ENCODE measurements at regions not wholly inside any gene's neighbourhood (a gene's known extent, or its start where the extent isn't known, plus 50 kb on each side); places are given as distances from the start of the nearest gene placed in this dataset.

DNA sequence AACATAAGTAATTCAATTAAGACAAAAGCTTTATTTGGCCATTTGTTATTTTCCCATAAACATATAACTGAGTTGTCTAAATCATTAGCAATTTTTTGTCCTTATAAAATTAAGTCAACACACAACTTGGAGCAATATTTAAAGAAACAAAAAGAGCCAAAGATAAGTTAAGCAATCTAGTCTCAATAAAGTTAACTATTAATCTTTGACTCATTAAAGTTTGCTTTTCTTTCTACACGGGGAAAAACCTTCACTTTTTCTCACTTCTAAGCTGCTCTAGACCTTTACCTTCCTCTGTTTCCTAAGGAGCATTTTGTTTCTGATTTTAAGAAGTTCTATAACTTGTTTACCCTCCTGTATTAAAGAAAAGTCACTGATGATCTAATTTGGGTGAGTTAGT, 867.1 kb upstream of the PHF14 start:
- no peak overlapping the region for H3K27ac Mint-ChIP-seq
- no peak overlapping the region for H3K4me3 Mint-ChIP-seq
- TF ChIP-seq, protein P1, sequence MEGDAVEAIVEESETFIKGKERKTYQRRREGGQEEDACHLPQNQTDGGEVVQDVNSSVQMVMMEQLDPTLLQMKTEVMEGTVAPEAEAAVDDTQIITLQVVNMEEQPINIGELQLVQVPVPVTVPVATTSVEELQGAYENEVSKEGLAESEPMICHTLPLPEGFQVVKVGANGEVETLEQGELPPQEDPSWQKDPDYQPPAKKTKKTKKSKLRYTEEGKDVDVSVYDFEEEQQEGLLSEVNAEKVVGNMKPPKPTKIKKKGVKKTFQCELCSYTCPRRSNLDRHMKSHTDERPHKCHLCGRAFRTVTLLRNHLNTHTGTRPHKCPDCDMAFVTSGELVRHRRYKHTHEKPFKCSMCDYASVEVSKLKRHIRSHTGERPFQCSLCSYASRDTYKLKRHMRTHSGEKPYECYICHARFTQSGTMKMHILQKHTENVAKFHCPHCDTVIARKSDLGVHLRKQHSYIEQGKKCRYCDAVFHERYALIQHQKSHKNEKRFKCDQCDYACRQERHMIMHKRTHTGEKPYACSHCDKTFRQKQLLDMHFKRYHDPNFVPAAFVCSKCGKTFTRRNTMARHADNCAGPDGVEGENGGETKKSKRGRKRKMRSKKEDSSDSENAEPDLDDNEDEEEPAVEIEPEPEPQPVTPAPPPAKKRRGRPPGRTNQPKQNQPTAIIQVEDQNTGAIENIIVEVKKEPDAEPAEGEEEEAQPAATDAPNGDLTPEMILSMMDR (IDR thresholded peaks at IDR 0.05; ENCODE audit: unreplicated experiment in 3 of 3), result no peak
- no peaks in the 10 kb centered on the region for H3K4me1 Mint-ChIP-seq
- no peaks in the 10 kb centered on the region for H3K27me3 Mint-ChIP-seq (ENCODE audit: low read depth)
- H3K9me3 Mint-ChIP-seq, result no peaks in the 10 kb centered on the region
- no peaks in the 10 kb centered on the region for H3K36me3 Mint-ChIP-seq (ENCODE audit: low read depth)

- Mint-ChIP-seq H3K9me3 (no peaks in the 10 kb centered on the region), H3K27ac (no peak overlapping the region), H3K27me3 (ENCODE audit: low read depth) (no peaks in the 10 kb centered on the region), H3K4me1 (peaks cover 2% of the 10 kb centered on the region), H3K4me3 (no peak overlapping the region), H3K36me3 (ENCODE audit: low read depth) (no peaks in the 10 kb centered on the region)
- TF ChIP-seq, protein P1 (IDR thresholded peaks at IDR 0.05; ENCODE audit: unreplicated experiment in 3 of 3), result no peak
These were observed 857.2 kb upstream of the PHF14 start for GRCh38 chr7:10116511-10116910.

DNA sequence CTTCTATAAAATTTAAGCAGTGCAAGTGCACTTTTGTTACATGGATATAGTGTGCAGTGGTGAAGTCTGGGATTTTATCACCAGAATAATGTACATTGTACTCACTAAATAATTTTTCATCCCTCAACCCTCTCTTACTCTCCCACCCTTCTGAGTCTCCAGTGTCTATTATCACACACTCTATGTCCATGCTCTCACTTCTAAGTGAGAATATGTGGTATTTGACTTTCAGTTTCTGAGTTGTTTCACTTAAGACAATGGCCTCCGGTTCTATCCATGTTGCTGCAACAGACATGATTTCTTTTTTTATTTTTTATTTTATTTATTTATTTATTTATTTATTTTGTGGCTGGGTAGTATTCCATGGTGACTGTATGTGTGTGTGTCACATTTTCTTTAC, 855.9 kb upstream of the PHF14 start:
- Mint-ChIP-seq H3K27ac (no peak overlapping the region), H3K36me3 (ENCODE audit: low read depth) (no peaks in the 10 kb centered on the region), H3K27me3 (ENCODE audit: low read depth) (no peaks in the 10 kb centered on the region), H3K4me1 (peaks cover 15% of the 10 kb centered on the region), H3K9me3 (no peaks in the 10 kb centered on the region), H3K4me3 (no peak overlapping the region)
- TF ChIP-seq, protein P1 (IDR thresholded peaks at IDR 0.05; ENCODE audit: unreplicated experiment in 3 of 3), result no peak

GRCh38 chr7:10120936-10121335, 852.7 kb upstream of the PHF14 start:
- TF ChIP-seq, protein P1 (IDR thresholded peaks at IDR 0.05; ENCODE audit: unreplicated experiment in 3 of 3), result no peak
- Mint-ChIP-seq H3K4me3 (no peak overlapping the region), H3K9me3 (no peaks in the 10 kb centered on the region), H3K27ac (no peak overlapping the region), H3K4me1 (peaks cover 18% of the 10 kb centered on the region), H3K27me3 (ENCODE audit: low read depth) (no peaks in the 10 kb centered on the region), H3K36me3 (ENCODE audit: low read depth) (no peaks in the 10 kb centered on the region)

DNA sequence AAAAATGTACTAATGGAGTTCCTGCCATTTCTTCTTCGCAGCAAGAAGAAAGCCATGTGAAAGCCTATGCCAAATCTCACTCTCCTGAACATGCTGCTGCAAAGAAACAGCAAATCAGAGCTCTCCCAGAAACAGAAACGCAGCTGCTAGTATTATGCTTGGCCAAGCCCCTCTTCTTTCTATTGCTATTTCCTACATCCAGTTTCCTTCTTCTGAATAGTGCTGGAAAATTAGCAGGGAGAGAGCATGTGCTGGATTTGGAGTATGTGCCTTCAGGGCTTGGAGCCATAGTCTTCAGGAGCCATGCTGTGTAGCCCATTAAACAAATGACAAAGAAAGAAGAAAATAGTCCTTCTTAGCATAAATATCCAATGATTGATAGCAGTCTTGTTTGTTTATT, 852.0 kb upstream of the PHF14 start:
- TF ChIP-seq, protein P1 (IDR thresholded peaks at IDR 0.05; ENCODE audit: unreplicated experiment in 3 of 3), result no peak
- H3K4me1 Mint-ChIP-seq, result peaks cover 18% of the 10 kb centered on the region
- H3K27me3 Mint-ChIP-seq (ENCODE audit: low read depth), result no peaks in the 10 kb centered on the region
- no peaks in the 10 kb centered on the region for H3K9me3 Mint-ChIP-seq
- no peak overlapping the region for H3K4me3 Mint-ChIP-seq
- H3K27ac Mint-ChIP-seq, result peak overlapping the region; percentile 90 to 97 (median 94)
- no peaks in the 10 kb centered on the region for H3K36me3 Mint-ChIP-seq (ENCODE audit: low read depth)

DNA sequence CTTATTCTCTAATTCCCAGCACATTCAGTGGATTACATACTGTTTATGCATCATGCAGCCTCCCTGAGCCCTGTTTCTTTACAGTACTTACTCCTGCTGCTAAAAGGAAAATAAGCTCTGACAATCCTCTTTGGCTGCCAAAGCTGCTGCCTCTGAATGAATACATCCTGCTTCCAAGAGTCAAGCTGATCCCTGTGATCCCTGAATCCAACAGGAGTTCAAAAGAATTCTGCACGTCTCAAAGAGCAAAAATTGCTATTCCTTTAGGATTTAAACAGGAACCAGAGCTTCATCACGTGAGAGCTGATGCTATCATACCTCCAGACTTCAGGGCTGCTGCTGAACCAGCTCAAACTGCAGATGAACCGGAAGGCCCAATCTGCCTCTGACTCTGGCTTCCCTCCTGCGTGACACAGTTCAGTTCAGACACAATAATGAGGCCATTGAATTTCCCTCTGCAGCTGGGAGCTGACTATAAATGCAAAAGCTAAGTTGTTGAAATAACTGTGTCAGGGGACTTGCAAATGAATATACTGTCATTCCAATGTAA, 851.0 kb upstream of the PHF14 start:
- no peak overlapping the region for H3K4me3 Mint-ChIP-seq
- H3K4me1 Mint-ChIP-seq, result peaks cover 18% of the 10 kb centered on the region
- H3K27ac Mint-ChIP-seq, result peak overlapping the region; percentile 90 to 97 (median 94)
- H3K36me3 Mint-ChIP-seq (ENCODE audit: low read depth), result no peaks in the 10 kb centered on the region
- H3K27me3 Mint-ChIP-seq (ENCODE audit: low read depth), result no peaks in the 10 kb centered on the region
- H3K9me3 Mint-ChIP-seq, result no peaks in the 10 kb centered on the region
- TF ChIP-seq, protein P1 (IDR thresholded peaks at IDR 0.05; ENCODE audit: unreplicated experiment in 3 of 3), result no peak
